SK-N-SH treated with all-trans-retinoic acid at 6 μM for 48 hours (cell line): ENCODE measurements at regions not wholly inside any gene's neighbourhood (a gene's known extent, or its start where the extent isn't known, plus 50 kb on each side); places are given as distances from the start of the nearest gene placed in this dataset.

Experiments
- ATAC-seq: fragments of 200-7000 bp; cut with Tn5 transposase; 3 replicates; pipeline ENCODE4 v1.9.1; 2020; ENCODE audit warnings: mild to moderate bottlenecking, moderate library complexity
- ARNTL ChIP-seq: fragments of 450-650 bp; formaldehyde crosslinking; IDR thresholded peaks from 2 replicates; pipeline ENCODE4 v1.5.0; 2020; ENCODE audit warnings: low read depth, mild to moderate bottlenecking, moderate library complexity, borderline replicate concordance
- BACH2 ChIP-seq: fragments of 250-450 bp; sonication (Bioruptor Pico); IDR thresholded peaks from 2 replicates; pipeline ENCODE4 v1.9.0; 2021; ENCODE audit warnings: mild to moderate bottlenecking, borderline replicate concordance
- CSDC2 ChIP-seq: fragments of 250-450 bp; sonication (Bioruptor Pico); IDR thresholded peaks from 2 replicates; pipeline ENCODE4 v1.5.0; 2020; ENCODE audit warnings: mild to moderate bottlenecking, moderate library complexity
- ESRRG ChIP-seq: fragments of 250-450 bp; sonication (Bioruptor Pico); IDR thresholded peaks from 2 replicates; pipeline ENCODE4 v1.6.1; 2021; ENCODE audit warnings: mild to moderate bottlenecking
- ISL1 ChIP-seq: fragments of 250-450 bp; sonication (Bioruptor Pico); IDR thresholded peaks from 2 replicates; pipeline ENCODE4 v2.1.2; 2022; ENCODE audit warnings: mild to moderate bottlenecking, moderate library complexity
- OSR1 ChIP-seq: fragments of 250-450 bp; sonication (Bioruptor Pico); IDR thresholded peaks from 2 replicates; pipeline ENCODE4 v1.8.0; 2022; ENCODE audit warnings: moderate library complexity, mild to moderate bottlenecking, inconsistent platforms
- RARB ChIP-seq: fragments of 250-450 bp; sonication (Bioruptor Pico); IDR thresholded peaks from 2 replicates; pipeline ENCODE4 v1.8.0; 2021; ENCODE audit warnings: mild to moderate bottlenecking, moderate library complexity
- SNAI2 ChIP-seq: fragments of 250-450 bp; sonication (Bioruptor Pico); IDR thresholded peaks from 2 replicates; pipeline ENCODE4 v1.5.0; 2020; ENCODE audit warnings: mild to moderate bottlenecking, moderate library complexity
- TCF4 ChIP-seq: fragments of 250-450 bp; sonication (Bioruptor Pico); IDR thresholded peaks from 2 replicates; pipeline ENCODE4 v1.8.0; 2021; ENCODE audit warnings: mild to moderate bottlenecking, moderate library complexity, borderline replicate concordance
- TOX ChIP-seq: fragments of 250-450 bp; sonication (Bioruptor Pico); IDR thresholded peaks from 2 replicates; pipeline ENCODE4 v1.8.0; 2021; ENCODE audit warnings: mild to moderate bottlenecking, moderate library complexity, borderline replicate concordance
- ZC3H10 ChIP-seq: fragments of 250-450 bp; sonication (Bioruptor Pico); IDR thresholded peaks from 2 replicates; pipeline ENCODE4 v1.5.1; 2021; ENCODE audit warnings: mild to moderate bottlenecking, moderate library complexity
- ZFP3 ChIP-seq: fragments of 250-450 bp; sonication (Bioruptor Pico); IDR thresholded peaks from 2 replicates; pipeline ENCODE4 v1.5.0; 2020; ENCODE audit warnings: mild to moderate bottlenecking, moderate library complexity
- ZFP30 ChIP-seq: fragments of 450-650 bp; formaldehyde crosslinking; IDR thresholded peaks from 2 replicates; pipeline ENCODE4 v1.5.0; 2022; ENCODE audit warnings: mild to moderate bottlenecking, moderate library complexity
- ZNF565 ChIP-seq: fragments of 450-650 bp; formaldehyde crosslinking; conservative IDR thresholded peaks from 2 replicates; pipeline ENCODE4 v1.5.0; 2020; ENCODE audit warnings: low read depth, mild to moderate bottlenecking, moderate library complexity
- ZNF70 ChIP-seq: fragments of 450-650 bp; formaldehyde crosslinking; IDR thresholded peaks from 2 replicates; pipeline ENCODE4 v1.5.0; 2020; ENCODE audit warnings: mild to moderate bottlenecking, moderate library complexity
- ZNF8 ChIP-seq: fragments of 450-650 bp; formaldehyde crosslinking; IDR thresholded peaks from 2 replicates; pipeline ENCODE4 v1.5.0; 2020; ENCODE audit warnings: mild to moderate bottlenecking, moderate library complexity
- TF ChIP-seq, protein P1 (sequence below): fragments of 250-450 bp; sonication (Bioruptor Pico); IDR thresholded peaks from 2 replicates; pipeline ENCODE4 v1.5.0; 2020; ENCODE audit warnings: mild to moderate bottlenecking, moderate library complexity
- TF ChIP-seq, protein P2 (sequence below): fragments of 250-450 bp; sonication (Bioruptor Pico); IDR thresholded peaks from 2 replicates; pipeline ENCODE4 v1.5.1; 2021; ENCODE audit warnings: mild to moderate bottlenecking, moderate library complexity
- TF ChIP-seq, protein P3 (sequence below): fragments of 250-450 bp; sonication (Bioruptor Pico); IDR thresholded peaks from 2 replicates; pipeline ENCODE4 v1.5.1; 2020; ENCODE audit warnings: low read depth, mild to moderate bottlenecking, moderate library complexity
- TF ChIP-seq, protein P4 (sequence below): fragments of 250-450 bp; sonication (Bioruptor Pico); IDR thresholded peaks from 2 replicates; pipeline ENCODE4 v1.8.0; 2021; ENCODE audit warnings: low read depth, mild to moderate bottlenecking, moderate library complexity, borderline replicate concordance
- TF ChIP-seq, protein P5 (sequence below): fragments of 250-450 bp; sonication (Bioruptor Pico); IDR thresholded peaks from 2 replicates; pipeline ENCODE4 v1.8.0; 2020; ENCODE audit warnings: mild to moderate bottlenecking, moderate library complexity, borderline replicate concordance

GRCh38 chr11:92492372-92492771, 267.8 kb downstream of the FAT3 start (continued):
- TF ChIP-seq, protein P1, sequence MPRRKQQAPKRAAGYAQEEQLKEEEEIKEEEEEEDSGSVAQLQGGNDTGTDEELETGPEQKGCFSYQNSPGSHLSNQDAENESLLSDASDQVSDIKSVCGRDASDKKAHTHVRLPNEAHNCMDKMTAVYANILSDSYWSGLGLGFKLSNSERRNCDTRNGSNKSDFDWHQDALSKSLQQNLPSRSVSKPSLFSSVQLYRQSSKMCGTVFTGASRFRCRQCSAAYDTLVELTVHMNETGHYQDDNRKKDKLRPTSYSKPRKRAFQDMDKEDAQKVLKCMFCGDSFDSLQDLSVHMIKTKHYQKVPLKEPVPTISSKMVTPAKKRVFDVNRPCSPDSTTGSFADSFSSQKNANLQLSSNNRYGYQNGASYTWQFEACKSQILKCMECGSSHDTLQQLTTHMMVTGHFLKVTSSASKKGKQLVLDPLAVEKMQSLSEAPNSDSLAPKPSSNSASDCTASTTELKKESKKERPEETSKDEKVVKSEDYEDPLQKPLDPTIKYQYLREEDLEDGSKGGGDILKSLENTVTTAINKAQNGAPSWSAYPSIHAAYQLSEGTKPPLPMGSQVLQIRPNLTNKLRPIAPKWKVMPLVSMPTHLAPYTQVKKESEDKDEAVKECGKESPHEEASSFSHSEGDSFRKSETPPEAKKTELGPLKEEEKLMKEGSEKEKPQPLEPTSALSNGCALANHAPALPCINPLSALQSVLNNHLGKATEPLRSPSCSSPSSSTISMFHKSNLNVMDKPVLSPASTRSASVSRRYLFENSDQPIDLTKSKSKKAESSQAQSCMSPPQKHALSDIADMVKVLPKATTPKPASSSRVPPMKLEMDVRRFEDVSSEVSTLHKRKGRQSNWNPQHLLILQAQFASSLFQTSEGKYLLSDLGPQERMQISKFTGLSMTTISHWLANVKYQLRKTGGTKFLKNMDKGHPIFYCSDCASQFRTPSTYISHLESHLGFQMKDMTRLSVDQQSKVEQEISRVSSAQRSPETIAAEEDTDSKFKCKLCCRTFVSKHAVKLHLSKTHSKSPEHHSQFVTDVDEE = peak; percentile 92
- TF ChIP-seq RARB (no peak), ZNF8 (peak; percentile 92), ZNF565 (CRISPR knock-in tag) (0 out of 2 replicates have a peak, but pooled peaks have one; percentile 54), ZNF70 (CRISPR knock-in tag) (no peak), SNAI2 (CRISPR knock-in tag) (peak; percentile 71; the same call in 1 of the 2 replicates), ZFP30 (CRISPR knock-in tag) (no peak), CSDC2 (CRISPR knock-in tag) (no peak)
- TF ChIP-seq, protein P2, sequence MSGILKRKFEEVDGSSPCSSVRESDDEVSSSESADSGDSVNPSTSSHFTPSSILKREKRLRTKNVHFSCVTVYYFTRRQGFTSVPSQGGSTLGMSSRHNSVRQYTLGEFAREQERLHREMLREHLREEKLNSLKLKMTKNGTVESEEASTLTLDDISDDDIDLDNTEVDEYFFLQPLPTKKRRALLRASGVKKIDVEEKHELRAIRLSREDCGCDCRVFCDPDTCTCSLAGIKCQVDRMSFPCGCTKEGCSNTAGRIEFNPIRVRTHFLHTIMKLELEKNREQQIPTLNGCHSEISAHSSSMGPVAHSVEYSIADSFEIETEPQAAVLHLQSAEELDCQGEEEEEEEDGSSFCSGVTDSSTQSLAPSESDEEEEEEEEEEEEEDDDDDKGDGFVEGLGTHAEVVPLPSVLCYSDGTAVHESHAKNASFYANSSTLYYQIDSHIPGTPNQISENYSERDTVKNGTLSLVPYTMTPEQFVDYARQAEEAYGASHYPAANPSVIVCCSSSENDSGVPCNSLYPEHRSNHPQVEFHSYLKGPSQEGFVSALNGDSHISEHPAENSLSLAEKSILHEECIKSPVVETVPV (CRISPR knock-in tag) = 0 out of 2 replicates have a peak, but pooled peaks have one; percentile 55
- TF ChIP-seq, protein P3, sequence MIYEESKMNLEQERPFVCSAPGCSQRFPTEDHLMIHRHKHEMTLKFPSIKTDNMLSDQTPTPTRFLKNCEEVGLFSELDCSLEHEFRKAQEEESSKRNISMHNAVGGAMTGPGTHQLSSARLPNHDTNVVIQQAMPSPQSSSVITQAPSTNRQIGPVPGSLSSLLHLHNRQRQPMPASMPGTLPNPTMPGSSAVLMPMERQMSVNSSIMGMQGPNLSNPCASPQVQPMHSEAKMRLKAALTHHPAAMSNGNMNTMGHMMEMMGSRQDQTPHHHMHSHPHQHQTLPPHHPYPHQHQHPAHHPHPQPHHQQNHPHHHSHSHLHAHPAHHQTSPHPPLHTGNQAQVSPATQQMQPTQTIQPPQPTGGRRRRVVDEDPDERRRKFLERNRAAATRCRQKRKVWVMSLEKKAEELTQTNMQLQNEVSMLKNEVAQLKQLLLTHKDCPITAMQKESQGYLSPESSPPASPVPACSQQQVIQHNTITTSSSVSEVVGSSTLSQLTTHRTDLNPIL (CRISPR knock-in tag) = no peak

GRCh38 chr11:92495107-92495793, 270.6 kb downstream of the FAT3 start:
- TF ChIP-seq ARNTL (CRISPR knock-in tag) = no peak
- TF ChIP-seq ISL1 = no peak
- TF ChIP-seq OSR1 = no peak
- TF ChIP-seq, protein P3 (CRISPR knock-in tag) = no peak
- no peak for TF ChIP-seq ZC3H10 (CRISPR knock-in tag)
- no peak for TF ChIP-seq CSDC2 (CRISPR knock-in tag)
- TF ChIP-seq BACH2 (CRISPR knock-in tag) = no peak
- TF ChIP-seq, protein P4, sequence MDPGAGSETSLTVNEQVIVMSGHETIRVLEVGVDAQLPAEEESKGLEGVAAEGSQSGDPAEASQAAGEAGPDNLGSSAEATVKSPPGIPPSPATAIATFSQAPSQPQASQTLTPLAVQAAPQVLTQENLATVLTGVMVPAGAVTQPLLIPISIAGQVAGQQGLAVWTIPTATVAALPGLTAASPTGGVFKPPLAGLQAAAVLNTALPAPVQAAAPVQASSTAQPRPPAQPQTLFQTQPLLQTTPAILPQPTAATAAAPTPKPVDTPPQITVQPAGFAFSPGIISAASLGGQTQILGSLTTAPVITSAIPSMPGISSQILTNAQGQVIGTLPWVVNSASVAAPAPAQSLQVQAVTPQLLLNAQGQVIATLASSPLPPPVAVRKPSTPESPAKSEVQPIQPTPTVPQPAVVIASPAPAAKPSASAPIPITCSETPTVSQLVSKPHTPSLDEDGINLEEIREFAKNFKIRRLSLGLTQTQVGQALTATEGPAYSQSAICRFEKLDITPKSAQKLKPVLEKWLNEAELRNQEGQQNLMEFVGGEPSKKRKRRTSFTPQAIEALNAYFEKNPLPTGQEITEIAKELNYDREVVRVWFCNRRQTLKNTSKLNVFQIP = no peak
- no peak for TF ChIP-seq TCF4 (CRISPR knock-in tag)
- no peak for TF ChIP-seq ZNF70 (CRISPR knock-in tag)
- no peak for TF ChIP-seq ZFP3
- TF ChIP-seq TOX = no peak
- TF ChIP-seq, protein P5, sequence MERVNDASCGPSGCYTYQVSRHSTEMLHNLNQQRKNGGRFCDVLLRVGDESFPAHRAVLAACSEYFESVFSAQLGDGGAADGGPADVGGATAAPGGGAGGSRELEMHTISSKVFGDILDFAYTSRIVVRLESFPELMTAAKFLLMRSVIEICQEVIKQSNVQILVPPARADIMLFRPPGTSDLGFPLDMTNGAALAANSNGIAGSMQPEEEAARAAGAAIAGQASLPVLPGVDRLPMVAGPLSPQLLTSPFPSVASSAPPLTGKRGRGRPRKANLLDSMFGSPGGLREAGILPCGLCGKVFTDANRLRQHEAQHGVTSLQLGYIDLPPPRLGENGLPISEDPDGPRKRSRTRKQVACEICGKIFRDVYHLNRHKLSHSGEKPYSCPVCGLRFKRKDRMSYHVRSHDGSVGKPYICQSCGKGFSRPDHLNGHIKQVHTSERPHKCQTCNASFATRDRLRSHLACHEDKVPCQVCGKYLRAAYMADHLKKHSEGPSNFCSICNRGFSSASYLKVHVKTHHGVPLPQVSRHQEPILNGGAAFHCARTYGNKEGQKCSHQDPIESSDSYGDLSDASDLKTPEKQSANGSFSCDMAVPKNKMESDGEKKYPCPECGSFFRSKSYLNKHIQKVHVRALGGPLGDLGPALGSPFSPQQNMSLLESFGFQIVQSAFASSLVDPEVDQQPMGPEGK (CRISPR knock-in tag) = no peak
- no peak for TF ChIP-seq ZNF565 (CRISPR knock-in tag)
- TF ChIP-seq RARB = no peak
- no peak for TF ChIP-seq ESRRG (CRISPR knock-in tag)
- ATAC-seq = no peak
